GM18858 (cell line): ENCODE measurements at regions not wholly inside any gene's neighbourhood (a gene's known extent, or its start where the extent isn't known, plus 50 kb on each side); places are given as distances from the start of the nearest gene placed in this dataset.
"Not testable (repeated sequence)": the region's sequence is repeated elsewhere in the genome, so short reads cannot be mapped to it uniquely, and the experiment has no call there.

Experiments
- ATAC-seq: cut with Tn5 transposase; IDR thresholded peaks from one replicate; pipeline ENCODE4 v1.9.1; 2021; ENCODE audit not compliant: unreplicated experiment

GRCh38 chr10:36766415-36766810 is 359.0 kb upstream of the ANKRD30A start:
- no peak for ATAC-seq

GRCh38 chr10:36765782-36766414 is 359.5 kb upstream of the ANKRD30A start:
- no peak for ATAC-seq

- ATAC-seq, result no peak
Measured at GRCh38 chr10:36764823-36765222, 360.6 kb upstream of the ANKRD30A start.

GRCh38 chr10:36761121-36761520 is 364.3 kb upstream of the ANKRD30A start:
- no peak for ATAC-seq

GRCh38 chr10:36759141-36759805 is 366.1 kb upstream of the ANKRD30A start:
- no peak for ATAC-seq

DNA sequence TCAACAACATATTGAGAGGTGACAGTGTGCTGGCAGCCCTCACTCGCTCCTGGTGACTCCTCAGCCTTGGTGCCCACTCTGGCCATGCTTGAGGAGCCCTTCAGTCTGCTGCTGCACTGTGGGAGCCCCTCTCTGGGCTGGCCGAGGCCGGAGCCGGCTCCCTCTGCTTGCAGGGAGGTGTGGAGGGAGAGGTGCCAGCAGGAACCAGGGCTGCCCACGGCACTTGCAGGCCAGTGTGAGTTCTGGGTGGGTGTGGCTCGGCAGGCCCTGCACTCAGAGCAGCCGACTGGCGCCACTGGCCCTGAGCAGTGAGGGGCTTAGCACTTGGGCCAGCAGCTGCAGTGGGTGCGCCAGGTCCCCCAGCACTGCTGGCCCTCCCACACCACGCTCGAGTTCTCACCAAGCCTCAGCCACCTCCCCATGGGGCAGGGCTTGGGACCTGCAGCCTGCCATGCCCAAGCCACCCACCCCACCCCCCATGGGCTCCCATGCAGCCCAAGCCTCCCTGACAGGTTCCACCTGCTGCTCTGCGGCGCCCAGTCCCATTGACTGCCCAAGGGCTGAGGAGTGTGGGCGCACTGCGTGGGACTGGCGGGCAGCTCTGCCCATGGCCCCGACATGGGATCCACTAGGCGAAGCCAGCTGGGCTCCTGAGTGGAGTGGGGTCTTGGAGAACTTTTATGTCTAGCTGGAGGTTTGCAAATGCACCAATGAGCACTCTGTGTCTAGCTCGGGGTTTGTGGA is 377.1 kb upstream of the ANKRD30A start:
- ATAC-seq, result no peak

DNA sequence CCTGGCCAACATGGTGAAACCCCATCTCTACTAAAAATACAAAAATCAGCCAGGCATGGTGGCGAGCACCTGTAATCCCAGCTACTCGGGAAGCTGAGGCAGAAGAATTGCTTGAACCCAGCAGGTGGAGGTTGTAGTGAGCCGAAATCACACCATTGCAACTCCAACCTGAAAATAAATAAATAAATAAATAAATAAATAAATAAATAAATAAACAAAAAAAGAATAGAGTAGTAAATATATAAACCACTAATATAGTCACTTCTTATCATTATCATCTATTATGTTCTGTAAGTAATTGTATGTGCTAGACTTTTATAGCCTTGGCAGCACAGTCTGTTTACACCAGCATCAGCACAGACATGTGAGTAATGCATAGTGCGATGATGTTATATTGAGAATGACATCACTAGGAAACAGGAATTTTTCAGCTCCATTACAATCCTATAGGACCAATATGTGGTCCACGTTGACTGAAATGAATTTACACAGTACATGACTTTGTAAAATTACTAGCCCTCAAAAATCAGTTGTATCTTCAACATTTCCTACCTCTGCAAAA is 385.4 kb upstream of the ANKRD30A start:
- no peak for ATAC-seq

GRCh38 chr10:36738738-36739431 is 386.5 kb upstream of the ANKRD30A start:
- no peak for ATAC-seq

DNA sequence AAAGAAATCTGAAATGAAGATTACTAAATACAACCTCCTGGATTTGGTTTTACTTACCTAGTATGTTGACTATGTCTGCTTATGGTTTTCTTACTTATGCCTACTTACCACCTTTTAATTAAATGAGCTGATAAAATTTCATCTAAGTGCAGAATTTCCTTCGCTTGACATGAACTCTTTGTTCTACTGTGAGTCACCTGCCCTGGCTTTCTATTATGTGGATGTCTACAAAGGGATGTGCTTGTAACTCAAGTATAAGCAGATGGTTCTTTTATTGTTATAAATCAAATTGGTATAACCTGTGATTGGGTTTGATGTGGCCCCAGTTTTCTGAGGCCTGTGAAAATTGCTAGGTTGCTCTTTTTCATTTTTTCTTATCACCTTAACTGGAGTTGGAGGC is 389.1 kb upstream of the ANKRD30A start:
- ATAC-seq, result no peak

DNA sequence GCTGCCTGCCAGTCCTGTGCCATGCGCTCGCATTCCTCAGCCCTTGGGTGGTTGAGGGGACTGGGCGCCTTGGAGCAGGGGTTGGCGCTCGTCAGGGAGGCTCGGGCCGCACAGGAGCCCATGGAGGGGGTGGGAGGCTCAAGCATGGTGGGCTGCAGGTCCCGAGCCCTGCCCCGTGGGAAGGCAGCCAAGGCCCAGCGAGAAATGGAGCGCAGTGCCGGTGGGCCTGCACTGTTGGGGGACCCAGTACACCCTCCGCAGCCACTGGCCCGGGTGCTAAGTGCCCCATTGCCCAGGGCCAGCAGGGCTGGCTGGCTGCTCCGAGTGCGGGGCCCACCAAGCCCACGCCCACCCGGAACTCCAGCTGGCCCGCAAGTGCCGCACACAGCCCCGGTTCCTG is 390.8 kb upstream of the ANKRD30A start:
- not testable (repeated sequence) for ATAC-seq

- no peak for ATAC-seq
Measured at GRCh38 chr10:36730316-36730715, 395.1 kb upstream of the ANKRD30A start.

DNA sequence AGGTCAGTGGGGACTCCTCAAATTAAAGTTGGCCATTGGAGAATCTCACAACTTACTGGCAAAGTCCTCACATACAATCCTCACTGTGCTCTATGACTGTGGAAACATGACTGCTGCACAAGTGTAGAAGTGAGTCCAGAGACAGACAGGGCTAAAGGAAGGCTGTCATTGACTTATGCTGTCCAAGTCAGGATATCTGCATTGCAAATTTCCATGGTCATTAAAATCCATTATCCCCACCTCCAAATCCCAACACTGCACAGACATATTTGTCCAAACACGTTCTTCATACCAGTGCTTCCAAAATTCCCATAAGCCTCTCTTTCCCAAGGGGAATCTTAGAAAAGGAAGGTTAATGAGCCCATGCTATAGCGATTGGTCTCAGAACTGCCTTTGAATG is 396.8 kb upstream of the ANKRD30A start:
- ATAC-seq, result no peak

GRCh38 chr10:36725581-36726520 is 399.5 kb upstream of the ANKRD30A start:
- no peak for ATAC-seq

DNA sequence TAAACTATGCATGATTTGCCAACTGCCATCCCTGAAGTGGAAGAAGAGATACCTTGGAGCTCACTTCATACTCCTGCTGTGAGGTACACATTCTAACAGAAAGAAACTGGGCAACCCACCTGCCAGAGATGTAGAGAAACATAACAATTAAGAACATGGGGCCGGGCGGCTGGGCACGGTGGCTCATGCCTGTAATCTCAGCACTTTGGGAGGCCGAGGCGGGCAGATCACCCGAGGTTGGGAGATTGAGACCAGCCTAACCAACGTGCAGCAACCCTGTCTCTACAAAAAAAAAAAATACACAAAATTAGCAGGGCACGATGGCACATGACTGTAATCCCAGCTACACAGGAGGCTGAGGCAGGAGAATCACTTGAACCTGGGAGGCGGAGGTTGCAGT is 402.6 kb upstream of the ANKRD30A start:
- no peak for ATAC-seq

DNA sequence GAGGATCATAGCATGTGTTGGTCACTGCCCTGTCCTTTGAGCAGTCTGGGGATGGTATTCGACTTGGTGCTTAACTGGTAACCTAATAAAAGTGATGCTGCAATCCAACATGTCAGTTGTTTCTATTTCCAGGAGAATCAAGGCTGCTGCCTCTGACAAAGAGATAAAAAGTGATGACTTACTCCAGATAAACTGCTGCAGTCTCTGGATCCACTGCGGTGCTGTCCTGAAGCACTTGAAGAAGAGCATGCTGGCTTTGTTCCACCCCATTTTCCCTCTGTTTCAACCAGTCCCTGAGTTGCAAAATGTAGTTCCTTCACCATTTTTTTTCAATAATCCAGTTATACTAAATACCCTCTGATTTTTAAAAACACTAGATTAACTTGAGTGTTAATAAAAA is 403.5 kb upstream of the ANKRD30A start:
- no peak for ATAC-seq

- no peak for ATAC-seq
Measured at GRCh38 chr10:36720895-36721294, 404.5 kb upstream of the ANKRD30A start.

DNA sequence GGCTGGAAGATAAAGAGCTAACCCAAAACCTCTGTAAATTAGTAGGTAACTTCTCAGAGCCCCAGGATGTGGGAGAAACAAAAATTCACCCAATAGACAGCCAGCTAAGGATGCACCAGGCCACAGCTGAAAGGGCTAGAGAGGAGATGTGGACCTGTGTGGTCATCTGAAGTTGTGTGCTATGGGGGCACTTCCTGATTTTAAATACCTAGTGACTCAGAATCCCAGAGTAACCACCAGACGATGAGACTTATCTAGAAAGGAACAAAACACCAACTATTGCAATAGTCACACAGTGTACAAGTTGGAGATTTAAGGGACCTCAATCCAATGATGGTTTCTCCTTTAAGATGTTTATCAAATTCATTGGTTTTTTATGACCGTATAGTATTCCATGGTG is 408.3 kb upstream of the ANKRD30A start:
- no peak for ATAC-seq

GRCh38 chr10:36716291-36716690 is 409.1 kb upstream of the ANKRD30A start:
- ATAC-seq, result no peak

GRCh38 chr10:36712695-36713094 is 412.7 kb upstream of the ANKRD30A start:
- ATAC-seq, result no peak

GRCh38 chr10:36711361-36711760 is 414.0 kb upstream of the ANKRD30A start:
- ATAC-seq, result no peak
